ENCODE measurements at regions not wholly inside any gene's neighbourhood (a gene's known extent, or its start where the extent isn't known, plus 50 kb on each side); places are given as distances from the start of the nearest gene placed in this dataset.

DNA sequence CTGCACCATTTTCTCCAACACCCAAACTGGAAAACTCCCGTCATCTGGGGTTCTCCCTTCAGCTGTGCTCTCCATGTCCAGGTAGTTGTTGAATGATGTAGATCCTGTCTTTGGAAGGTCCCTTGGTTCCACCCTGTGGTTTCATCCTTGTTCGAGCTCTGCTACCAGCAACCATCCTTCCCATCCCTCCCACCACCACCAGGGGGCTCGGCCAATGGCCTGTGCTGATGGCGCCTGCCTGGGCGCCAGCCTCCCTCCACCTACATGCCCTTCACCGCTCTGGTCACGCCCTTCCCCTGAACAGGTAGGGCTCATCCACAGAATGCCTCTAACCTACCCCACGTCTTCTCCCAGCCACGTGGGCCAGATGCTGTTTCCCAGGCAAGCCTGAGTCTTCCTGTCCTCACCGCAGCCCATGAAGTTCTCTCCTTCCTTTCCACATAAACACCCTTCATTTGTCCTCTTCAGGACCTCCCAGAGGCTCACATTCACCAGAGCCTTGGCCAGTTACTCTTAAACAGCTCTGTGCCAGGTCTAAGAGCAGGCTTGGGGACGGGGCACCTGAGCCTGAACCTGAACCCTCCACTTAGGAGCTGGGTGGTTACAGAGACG is 75.1 kb upstream of the DUSP22 start:
- FAIRE-seq (peak; percentile 88), DNase-seq (ENCODE audit: insufficient read length) (no peak)
- TF ChIP-seq TAF1 (IDR thresholded peaks at IDR 0.05; ENCODE audit: borderline replicate concordance, low read depth, low read length), result no peak
- no peak; the same call in 1 of the 2 replicates for TF ChIP-seq POLR2AphosphoS5 (IDR thresholded peaks at IDR 0.05; ENCODE audit: low read depth, low read length)
- TF ChIP-seq POLR2A (IDR thresholded peaks at IDR 0.05; ENCODE audit: low read depth, low read length), result no peak

DNA sequence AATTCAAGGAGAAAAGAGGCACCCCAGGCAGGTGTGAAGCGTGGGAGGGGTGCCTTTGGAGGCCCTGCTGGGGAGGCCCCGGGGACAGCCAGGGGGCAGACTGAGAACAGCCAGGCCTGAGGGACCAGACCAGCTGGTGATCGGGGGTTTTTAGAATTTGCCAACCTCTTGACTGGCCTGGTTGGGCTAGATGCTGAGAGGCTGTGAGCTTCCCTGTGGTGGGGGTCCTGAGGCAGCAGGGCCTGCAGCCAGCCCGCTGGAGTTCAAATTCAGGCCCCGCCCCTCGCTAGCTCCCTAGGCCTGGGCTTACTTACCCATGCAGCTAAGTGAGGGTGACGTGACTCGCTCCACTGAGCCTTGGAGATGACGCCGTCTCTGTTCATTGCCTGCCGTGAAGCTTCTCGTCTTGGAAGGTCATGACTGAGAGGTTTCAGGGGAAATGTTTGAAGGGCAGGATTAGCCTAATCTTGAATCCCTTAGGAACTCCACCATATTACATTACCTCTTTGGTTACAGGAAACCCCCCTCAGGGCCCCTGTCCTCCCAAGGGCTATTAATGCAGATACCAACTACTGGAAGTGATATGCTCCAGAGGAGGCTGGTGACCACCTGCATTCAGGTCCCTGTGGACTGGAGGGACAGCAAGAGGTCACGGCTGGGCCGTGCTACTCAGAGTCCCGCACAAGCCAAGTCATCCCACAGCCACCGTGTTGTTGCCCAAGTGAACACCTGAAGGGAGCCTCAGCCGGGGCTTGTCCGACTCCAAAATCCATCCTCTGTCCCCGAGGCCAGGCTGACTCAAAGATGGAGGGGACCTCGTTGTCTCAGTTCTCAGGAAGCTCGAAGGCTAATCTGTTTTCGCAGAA is 73.9 kb upstream of the DUSP22 start:
- DNase-seq (ENCODE audit: insufficient read length), result peak; percentile 71
- FAIRE-seq, result peak; percentile 96
- TF ChIP-seq POLR2A (IDR thresholded peaks at IDR 0.05; ENCODE audit: low read depth, low read length) (peak; percentile 51), POLR2AphosphoS5 (IDR thresholded peaks at IDR 0.05; ENCODE audit: low read depth, low read length) (0 out of 2 replicates have a peak, but pooled peaks have one; percentile 47), TAF1 (IDR thresholded peaks at IDR 0.05; ENCODE audit: borderline replicate concordance, low read depth, low read length) (no peak)

DNA sequence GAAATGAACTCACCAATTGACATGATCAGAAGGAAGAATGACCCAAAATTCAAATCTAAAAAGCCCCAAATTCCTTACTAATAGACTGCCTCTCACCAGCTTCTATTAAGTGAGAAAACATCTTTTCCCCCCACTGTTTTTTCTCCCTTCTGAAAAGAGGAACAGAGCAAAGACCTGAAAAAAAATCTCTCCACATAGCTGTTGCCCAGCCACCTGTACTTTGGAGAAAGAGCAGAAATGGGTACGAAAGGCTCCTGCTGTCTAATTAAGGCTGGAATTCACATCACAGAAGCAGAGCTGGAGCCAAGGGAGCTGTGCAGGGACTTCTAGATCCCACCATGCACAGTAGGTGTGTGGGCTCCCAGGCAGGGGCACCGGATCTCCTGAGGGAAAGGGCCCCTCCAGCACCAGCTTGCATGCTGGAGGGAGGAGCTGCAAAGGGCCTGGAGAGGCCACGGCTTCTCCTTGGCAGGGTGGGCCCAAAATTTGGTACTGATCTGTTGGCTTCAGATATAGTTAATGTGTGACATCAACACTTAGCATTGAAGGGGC is 73.2 kb upstream of the DUSP22 start:
- TF ChIP-seq POLR2AphosphoS5 (IDR thresholded peaks at IDR 0.05; ENCODE audit: low read depth, low read length), result no peak
- no peak for TF ChIP-seq POLR2A (IDR thresholded peaks at IDR 0.05; ENCODE audit: low read depth, low read length)
- TF ChIP-seq TAF1 (IDR thresholded peaks at IDR 0.05; ENCODE audit: borderline replicate concordance, low read depth, low read length), result no peak

DNA sequence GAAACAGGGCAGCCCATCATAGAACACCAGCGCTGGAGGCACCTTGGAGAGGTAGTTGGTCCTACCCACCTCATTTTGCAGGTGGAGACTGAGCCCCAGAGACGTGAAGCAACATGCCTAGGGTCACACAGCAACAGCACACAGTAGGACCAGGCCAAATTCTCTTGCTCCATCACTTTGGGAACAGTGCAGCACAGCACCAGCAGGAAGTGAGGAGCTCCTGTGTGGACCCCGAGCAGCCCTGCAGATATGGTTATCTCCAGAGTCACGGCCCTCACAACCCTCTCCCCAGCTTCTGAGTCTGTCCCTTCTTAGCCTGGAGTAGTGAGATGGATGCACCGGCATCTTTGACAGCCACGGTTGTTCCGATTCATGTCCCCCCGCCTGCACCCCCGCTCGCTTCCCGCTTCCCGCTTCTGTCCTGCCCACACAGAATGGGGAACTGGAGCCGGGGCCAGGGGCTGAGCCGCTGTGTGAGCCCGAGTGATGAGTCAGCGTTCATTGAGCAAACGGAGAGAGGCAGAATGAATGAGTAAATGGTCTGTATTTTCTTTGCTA is 72.6 kb upstream of the DUSP22 start:
- FAIRE-seq (peak; percentile 84), DNase-seq (ENCODE audit: insufficient read length) (no peak)
- peak; percentile 63; the same call in 1 of the 2 replicates for TF ChIP-seq POLR2AphosphoS5 (IDR thresholded peaks at IDR 0.05; ENCODE audit: low read depth, low read length)
- no peak; the same call in none of the 2 replicates for TF ChIP-seq POLR2A (IDR thresholded peaks at IDR 0.05; ENCODE audit: low read depth, low read length)

More for the DNA sequence above, 73.2 kb upstream of the DUSP22 start:
- DNase-seq (ENCODE audit: insufficient read length), result no peak
- FAIRE-seq, result no peak

DNA sequence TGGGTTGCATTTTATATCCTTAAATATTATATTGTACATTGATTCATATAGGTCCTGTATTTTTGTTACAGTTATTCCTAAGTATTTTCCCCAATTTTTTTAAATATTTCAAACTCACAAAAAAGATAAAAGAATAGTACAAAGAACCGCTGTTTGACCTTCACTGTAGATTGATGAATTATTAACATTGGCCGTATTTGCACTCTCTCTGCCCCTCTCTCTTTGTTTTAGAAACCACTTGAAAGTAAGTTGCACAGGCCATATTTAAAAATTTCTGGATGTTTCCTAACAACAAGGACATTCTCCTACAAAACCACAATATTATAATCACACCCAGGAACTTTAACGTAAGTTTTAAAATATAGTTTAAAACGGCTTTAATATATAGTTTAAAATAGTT is 72.0 kb upstream of the DUSP22 start:
- no peak for DNase-seq (ENCODE audit: insufficient read length)
- no peak for FAIRE-seq
- TF ChIP-seq TAF1 (IDR thresholded peaks at IDR 0.05; ENCODE audit: borderline replicate concordance, low read depth, low read length), result no peak
- no peak for TF ChIP-seq POLR2A (IDR thresholded peaks at IDR 0.05; ENCODE audit: low read depth, low read length)
- no peak for TF ChIP-seq POLR2AphosphoS5 (IDR thresholded peaks at IDR 0.05; ENCODE audit: low read depth, low read length)

DNA sequence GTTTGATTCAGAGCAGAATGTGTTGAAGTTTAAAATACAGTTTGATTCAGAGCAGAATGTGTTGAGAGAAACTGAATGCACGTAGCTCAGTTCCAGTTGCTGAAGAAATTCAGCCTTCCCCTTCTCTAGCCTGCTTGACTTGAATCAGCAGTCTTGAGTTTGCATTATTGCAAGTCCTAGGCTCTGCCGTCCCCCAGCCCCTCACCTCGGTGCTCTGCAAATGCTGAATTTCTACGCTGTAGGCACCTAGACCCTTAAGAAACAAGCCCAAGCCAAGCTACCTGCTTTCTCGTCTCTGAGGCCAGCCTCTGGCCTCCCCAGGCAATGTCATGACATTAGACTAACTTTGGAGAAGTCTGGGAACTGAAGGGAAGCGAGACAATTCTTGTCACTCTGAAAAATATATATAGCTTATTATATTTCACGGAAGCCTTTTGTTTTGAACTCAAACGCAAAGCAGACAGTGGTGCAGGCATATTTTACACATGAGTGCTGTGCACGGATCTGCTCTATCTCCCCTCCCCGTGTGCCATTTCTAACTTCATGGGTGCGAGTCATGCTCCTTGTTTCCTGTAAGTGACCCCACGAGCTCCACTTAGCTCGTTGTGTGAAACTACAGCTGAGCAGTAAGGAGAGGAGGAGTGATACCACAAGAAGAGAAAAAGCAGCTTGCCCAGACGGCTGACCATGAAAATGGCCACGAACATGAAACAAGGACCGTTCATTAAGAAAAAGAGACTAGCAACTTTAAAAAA is 71.4 kb upstream of the DUSP22 start:
- TF ChIP-seq POLR2AphosphoS5 (IDR thresholded peaks at IDR 0.05; ENCODE audit: low read depth, low read length) (peak; percentile 56; the same call in 1 of the 2 replicates), POLR2A (IDR thresholded peaks at IDR 0.05; ENCODE audit: low read depth, low read length) (no peak), TAF1 (IDR thresholded peaks at IDR 0.05; ENCODE audit: borderline replicate concordance, low read depth, low read length) (no peak)
- DNase-seq (ENCODE audit: insufficient read length) (no peak), FAIRE-seq (peak; percentile 89)

DNA sequence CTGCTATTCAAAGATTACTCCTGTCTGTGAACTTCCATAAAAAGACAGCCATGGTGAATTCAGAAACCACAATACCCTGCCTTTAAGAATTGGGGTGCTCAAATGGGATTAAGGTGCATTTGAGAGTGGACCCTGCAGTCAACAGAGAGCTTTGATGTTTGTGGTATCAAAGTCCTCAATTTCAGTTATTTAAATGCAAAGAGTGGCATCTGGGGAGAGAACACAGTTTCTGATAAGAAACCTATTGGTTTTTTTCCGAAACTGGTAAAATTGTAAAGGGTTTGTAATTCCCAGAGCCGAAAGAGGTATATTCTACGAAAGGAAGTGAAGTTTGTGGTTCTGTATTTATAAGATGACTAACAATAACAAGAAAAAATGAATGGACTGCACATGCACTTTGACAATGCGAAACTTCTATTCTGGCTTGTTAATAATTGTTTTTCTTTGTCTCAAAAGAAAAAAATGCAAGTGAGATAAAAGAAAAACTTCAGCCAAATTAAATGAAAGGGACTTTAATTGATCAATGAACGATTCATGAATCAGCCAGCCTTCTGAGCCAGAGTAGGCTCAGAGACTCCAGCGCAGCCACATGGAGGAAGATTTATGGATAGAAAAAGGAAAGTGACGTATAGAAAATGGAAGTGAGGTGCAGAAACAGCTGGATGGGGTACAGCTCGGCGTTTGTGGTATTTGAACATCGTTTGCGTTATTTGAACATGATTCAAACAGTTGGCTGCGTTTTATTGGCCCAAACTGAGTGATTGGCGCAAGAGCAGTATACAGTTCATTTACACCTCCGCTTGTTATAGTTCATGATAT is 70.5 kb upstream of the DUSP22 start:
- peak; percentile 87 for FAIRE-seq
- peak; percentile 35; the same call in 1 of the 2 replicates for TF ChIP-seq POLR2A (IDR thresholded peaks at IDR 0.05; ENCODE audit: low read depth, low read length)
- TF ChIP-seq POLR2AphosphoS5 (IDR thresholded peaks at IDR 0.05; ENCODE audit: low read depth, low read length), result peak; percentile 0; the same call in 1 of the 2 replicates
- no peak for TF ChIP-seq TAF1 (IDR thresholded peaks at IDR 0.05; ENCODE audit: borderline replicate concordance, low read depth, low read length)
- no peak for DNase-seq (ENCODE audit: insufficient read length)

DNA sequence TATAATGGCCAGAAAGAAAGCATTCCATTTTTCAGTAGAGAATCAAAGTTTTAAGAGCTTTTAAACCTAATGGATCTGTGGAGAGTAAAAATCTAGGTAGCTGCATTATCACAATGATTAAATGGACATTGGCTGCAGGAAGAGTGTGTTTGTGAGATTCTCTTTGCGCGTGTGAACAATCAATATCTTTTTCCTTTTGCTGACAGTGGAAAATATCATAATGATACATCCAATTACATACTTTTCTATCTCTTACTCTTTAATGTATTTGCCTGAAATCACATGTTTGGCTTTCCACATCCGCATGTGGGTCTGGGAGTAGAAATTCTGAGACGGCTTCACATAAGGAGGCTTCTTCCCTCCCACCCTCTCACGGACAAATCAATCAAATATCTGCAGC is 69.8 kb upstream of the DUSP22 start:
- peak; percentile 5 for FAIRE-seq
- no peak for TF ChIP-seq POLR2A (IDR thresholded peaks at IDR 0.05; ENCODE audit: low read depth, low read length)
- DNase-seq (ENCODE audit: insufficient read length), result no peak

DNA sequence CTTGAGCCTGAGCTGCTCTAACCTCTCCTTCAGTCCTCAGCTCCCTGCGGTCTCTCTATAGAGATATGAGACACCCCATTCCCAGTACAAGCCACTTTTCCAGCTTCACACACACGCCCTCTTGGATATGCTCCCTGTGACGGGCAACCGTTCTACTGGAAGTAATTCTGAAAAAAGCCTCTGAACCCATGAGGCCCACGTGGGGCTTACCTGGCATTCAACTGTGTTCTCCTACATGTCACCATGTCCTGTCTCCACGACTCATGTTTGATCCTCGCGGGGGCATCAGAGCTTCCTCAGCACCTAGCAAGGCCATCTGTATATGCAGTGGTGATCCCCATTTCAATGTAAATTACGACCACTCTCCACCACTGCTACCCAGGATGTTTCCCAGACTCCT is 69.2 kb upstream of the DUSP22 start:
- TF ChIP-seq TAF1 (IDR thresholded peaks at IDR 0.05; ENCODE audit: borderline replicate concordance, low read depth, low read length), result no peak
- no peak for TF ChIP-seq POLR2AphosphoS5 (IDR thresholded peaks at IDR 0.05; ENCODE audit: low read depth, low read length)
- TF ChIP-seq POLR2A (IDR thresholded peaks at IDR 0.05; ENCODE audit: low read depth, low read length), result no peak
- DNase-seq (ENCODE audit: insufficient read length) (no peak), FAIRE-seq (no peak)

DNA sequence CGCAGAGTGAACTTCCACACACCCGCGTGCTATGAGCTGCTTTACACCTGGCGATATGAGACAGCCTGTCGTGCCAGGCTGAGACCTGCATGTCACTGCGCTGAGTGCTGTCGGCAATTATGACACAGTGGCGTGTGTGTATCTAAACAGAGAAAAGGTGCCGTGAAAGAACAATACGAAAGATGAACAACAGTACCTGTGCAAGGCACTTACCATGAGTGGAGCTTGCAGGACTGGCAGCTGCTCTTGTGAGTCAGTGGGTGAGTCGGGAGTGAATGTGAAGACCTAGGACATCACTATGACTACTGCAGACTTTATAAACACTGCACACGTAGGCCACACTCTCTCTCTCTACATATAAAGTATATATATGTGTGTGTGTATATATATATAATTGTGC is 68.5 kb upstream of the DUSP22 start:
- TF ChIP-seq POLR2AphosphoS5 (IDR thresholded peaks at IDR 0.05; ENCODE audit: low read depth, low read length), result no peak
- TF ChIP-seq POLR2A (IDR thresholded peaks at IDR 0.05; ENCODE audit: low read depth, low read length), result no peak
- TF ChIP-seq TAF1 (IDR thresholded peaks at IDR 0.05; ENCODE audit: borderline replicate concordance, low read depth, low read length), result no peak
- DNase-seq (ENCODE audit: insufficient read length) (no peak), FAIRE-seq (no peak)
